ENCODE measurements at regions not wholly inside any gene's neighbourhood (a gene's known extent, or its start where the extent isn't known, plus 50 kb on each side); places are given as distances from the start of the nearest gene placed in this dataset.

DNA sequence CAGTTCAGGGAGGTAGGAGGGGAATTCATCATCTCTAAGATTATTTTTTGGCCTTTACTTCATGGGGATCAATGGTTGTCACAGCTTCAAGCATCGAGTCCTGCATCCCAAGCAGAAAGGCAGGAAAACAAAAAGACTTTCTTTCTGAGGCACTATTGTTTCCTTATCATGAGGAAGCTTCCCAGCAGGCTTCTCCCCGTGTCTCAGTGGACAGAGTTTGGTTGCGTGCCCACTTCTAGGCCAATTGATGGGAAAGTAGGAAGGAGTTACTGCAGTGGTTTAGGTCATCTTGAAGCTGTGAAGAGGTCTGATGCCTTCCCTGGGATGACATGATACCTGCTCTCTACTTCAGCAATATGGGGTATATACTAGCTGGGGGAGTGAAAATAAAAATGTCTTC, 175.3 kb upstream of the CDH13 start:
- ChIA-PET POLR2A (no interaction called here), CTCF (interaction anchor here (1.8 kb wide), 1 partner anchor 12 kb away, joined by 5 read pairs; no protein-coding TSS in a partner anchor)
- Histone ChIP-seq H3K36me3 (ENCODE audit: control insufficient read depth, insufficient read depth, low read length) (no peaks in the 10 kb centered on the region), H3K4me3 (ENCODE audit: low read depth, low read length) (no peak overlapping the region), H3K27me3 (ENCODE audit: control insufficient read depth, insufficient read depth, low read length) (no peaks in the 10 kb centered on the region)
- no peak for DNase-seq (ENCODE audit: low read depth)
- no peak for TF ChIP-seq CTCF (IDR thresholded peaks at IDR 0.05; ENCODE audit: insufficient read depth, low read depth, low read length)

DNA sequence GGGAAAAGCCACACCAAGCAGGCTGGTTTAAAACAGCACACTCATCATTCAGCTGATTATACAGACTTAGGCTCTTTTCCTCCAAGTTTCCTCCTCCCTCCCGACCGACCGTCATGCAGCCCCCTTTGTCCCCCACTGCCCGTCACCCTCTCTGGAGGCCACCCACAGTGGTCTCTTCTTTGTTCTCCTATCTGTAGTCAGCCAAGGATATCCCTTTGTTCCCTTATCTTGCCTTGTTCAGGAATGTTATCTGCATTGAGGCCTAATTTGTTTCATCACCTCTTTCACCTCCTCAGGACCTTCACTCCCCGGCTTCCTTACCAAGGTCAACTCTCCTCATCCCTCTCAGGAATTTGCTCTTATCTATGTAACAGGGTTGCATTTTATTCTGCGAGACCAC, 186.4 kb upstream of the CDH13 start:
- DNase-seq (ENCODE audit: low read depth): no peak
- TF ChIP-seq CTCF (IDR thresholded peaks at IDR 0.05; ENCODE audit: insufficient read depth, low read depth, low read length): no peak
- Histone ChIP-seq H3K27me3 (ENCODE audit: control insufficient read depth, insufficient read depth, low read length) (no peaks in the 10 kb centered on the region), H3K36me3 (ENCODE audit: control insufficient read depth, insufficient read depth, low read length) (no peaks in the 10 kb centered on the region), H3K4me3 (ENCODE audit: low read depth, low read length) (no peak overlapping the region)
- CTCF ChIA-PET: interaction anchor here (1.4 kb wide), 1 partner anchor 11 kb away, joined by 5 read pairs; no protein-coding TSS in a partner anchor
- POLR2A ChIA-PET: no interaction called here

DNA sequence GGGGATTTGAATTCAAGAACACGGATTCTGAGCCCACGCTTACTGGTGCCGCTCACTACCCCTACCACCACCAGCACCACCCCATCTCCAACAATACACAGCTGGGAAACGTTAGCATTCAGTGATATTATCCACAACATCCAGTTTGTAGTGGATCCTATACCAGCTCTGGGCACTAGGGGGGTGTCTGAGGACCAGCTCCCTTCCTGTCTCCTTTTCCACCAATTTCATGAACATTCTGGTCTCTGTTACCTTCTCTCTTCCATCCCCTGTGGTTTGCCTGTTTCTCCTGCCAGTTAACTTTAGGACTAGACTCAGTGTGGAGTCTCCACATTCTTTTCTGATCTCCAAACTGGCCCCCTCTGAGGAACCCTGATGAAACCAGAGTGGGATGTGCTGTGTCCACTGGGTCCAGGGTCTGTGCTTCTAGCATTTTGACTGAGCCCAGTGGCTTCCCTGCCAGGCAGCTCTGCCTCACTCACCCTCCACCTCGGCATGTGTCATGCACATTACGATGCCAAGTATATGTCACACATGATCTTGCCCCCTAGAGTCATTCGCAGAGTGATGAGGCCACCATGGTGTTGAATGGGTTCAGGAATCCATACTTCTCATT, 187.0 kb upstream of the CDH13 start:
- TF ChIP-seq CTCF (IDR thresholded peaks at IDR 0.05; ENCODE audit: insufficient read depth, low read depth, low read length): peak; percentile 49
- H3K27me3 ChIP-seq (ENCODE audit: control insufficient read depth, insufficient read depth, low read length): no peaks in the 10 kb centered on the region
- ChIA-PET POLR2A (no interaction called here), CTCF (interaction anchor here (0.9 to 1.4 kb wide), 2 partner anchors 12 to 129 kb away, joined by 3 to 5 read pairs; no protein-coding TSS in a partner anchor)
- no peak for DNase-seq (ENCODE audit: low read depth)
- no peaks in the 10 kb centered on the region for H3K36me3 ChIP-seq (ENCODE audit: control insufficient read depth, insufficient read depth, low read length)
- no peak overlapping the region for H3K4me3 ChIP-seq (ENCODE audit: low read depth, low read length)

DNA sequence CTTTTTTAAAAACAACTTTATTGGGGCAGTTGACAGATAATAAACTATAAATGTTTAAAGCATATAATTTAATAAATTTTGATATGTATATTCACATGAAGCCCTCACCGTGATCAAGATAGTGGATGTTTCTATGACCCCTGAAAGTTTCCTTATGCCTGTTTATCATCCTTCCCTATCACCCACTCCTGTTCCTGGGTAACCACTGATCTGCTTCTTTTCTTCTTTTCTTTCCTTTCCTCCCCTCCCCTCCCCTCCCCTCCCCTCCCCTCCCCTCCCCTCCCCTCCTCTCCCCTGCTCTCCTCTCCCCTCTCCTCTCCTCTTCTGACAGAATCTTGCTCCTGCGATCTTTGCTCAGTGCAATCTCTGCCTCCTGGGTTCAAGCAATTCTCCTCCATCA, 193.7 kb upstream of the CDH13 start:
- Histone ChIP-seq H3K36me3 (ENCODE audit: control insufficient read depth, insufficient read depth, low read length) (no peaks in the 10 kb centered on the region), H3K4me3 (ENCODE audit: low read depth, low read length) (no peak overlapping the region), H3K27me3 (ENCODE audit: control insufficient read depth, insufficient read depth, low read length) (no peaks in the 10 kb centered on the region)
- TF ChIP-seq CTCF (IDR thresholded peaks at IDR 0.05; ENCODE audit: insufficient read depth, low read depth, low read length): no peak
- CTCF ChIA-PET: no interaction called here
- no peak for DNase-seq (ENCODE audit: low read depth)
- POLR2A ChIA-PET: no interaction called here

- ChIA-PET POLR2A (no interaction called here), CTCF (interaction anchor here (0.6 to 0.7 kb wide), 2 partner anchors 153 to 209 kb away, joined by 3 to 4 read pairs; no protein-coding TSS in a partner anchor)
- no peak for TF ChIP-seq CTCF (IDR thresholded peaks at IDR 0.05; ENCODE audit: insufficient read depth, low read depth, low read length)
- Histone ChIP-seq H3K27me3 (ENCODE audit: control insufficient read depth, insufficient read depth, low read length) (no peaks in the 10 kb centered on the region), H3K4me3 (ENCODE audit: low read depth, low read length) (no peak overlapping the region), H3K36me3 (ENCODE audit: control insufficient read depth, insufficient read depth, low read length) (no peaks in the 10 kb centered on the region)
- DNase-seq (ENCODE audit: low read depth): no peak
Observed at GRCh38 chr16:82432261-82432660, 194.5 kb upstream of the CDH13 start.

All from BJ (cell line).